PC-3 (cell line): ENCODE measurements at regions not wholly inside any gene's neighbourhood (a gene's known extent, or its start where the extent isn't known, plus 50 kb on each side); places are given as distances from the start of the nearest gene placed in this dataset.

ENCODE experiments used
- ATAC-seq: fragments of 200-7000 bp; cut with Tn5 transposase; 2 replicates; pipeline ENCODE4 v1.9.1; 2020; ENCODE audit warnings: mild to moderate bottlenecking, moderate library complexity
- BruUV-seq: library from RNA; stranded (reverse); fragments of 400-500 nt; replicated peaks from 2 replicates; lab custom pipeline; 2021; lab: Mats Ljungman, UMichigan
- CTCF ChIA-PET: fragments of 300-600 bp; sonication (Branson Sonifier 250); formaldehyde crosslinking; loops from one replicate; lab custom pipeline; 2022; ENCODE audit warnings: antibody characterized with exemption; lab: Charles Lee
- POLR2A ChIA-PET: fragments of 300-600 bp; sonication (Branson Sonifier 250); formaldehyde crosslinking; loops from one replicate; lab custom pipeline; 2022; ENCODE audit warnings: antibody characterized with exemption; ENCODE audit not compliant: unreplicated experiment; lab: Charles Lee
- DNase-seq: peaks from one replicate; pipeline ENCODE4 v3.0.0-alpha.2; 2015
- H2AFZ ChIP-seq: fragments of 300-600 bp; sonication (generic); 2 replicates; pipeline ENCODE4 v1.6.0; 2016; ENCODE audit warnings: antibody characterized with exemption, low read length
- H3F3A ChIP-seq: fragments of 300-600 bp; sonication (generic); one replicate; pipeline ENCODE4 v1.6.0; 2017; ENCODE audit warnings: antibody characterized with exemption, low read length, control low read depth, mild to moderate bottlenecking; ENCODE audit not compliant: unreplicated experiment
- H3K27ac ChIP-seq: fragments of 300-600 bp; sonication (generic); 2 replicates; pipeline ENCODE4 v1.5.1; 2016; ENCODE audit warnings: mild to moderate bottlenecking, low read length
- H3K27me3 ChIP-seq: fragments of 300-600 bp; sonication (generic); 2 replicates; pipeline ENCODE4 v1.6.1; 2016; ENCODE audit warnings: low read length, mixed read lengths
- H3K36me3 ChIP-seq: fragments of 300-600 bp; sonication (generic); 2 replicates; pipeline ENCODE4 v1.6.1; 2016; ENCODE audit warnings: low read depth, mixed run types, low read length, mixed read lengths
- H3K4me1 ChIP-seq: fragments of 300-600 bp; sonication (generic); 2 replicates; pipeline ENCODE4 v1.5.1; 2016; ENCODE audit warnings: low read length; ENCODE audit not compliant: insufficient read depth
- H3K4me2 ChIP-seq: fragments of 300-600 bp; sonication (generic); 2 replicates; pipeline ENCODE4 v1.6.0; 2016; ENCODE audit warnings: low read length
- H3K4me3 ChIP-seq: fragments of 300-600 bp; sonication (generic); 2 replicates; pipeline ENCODE4 v1.5.1; 2016; ENCODE audit warnings: mild to moderate bottlenecking, low read length, mixed read lengths
- H3K79me2 ChIP-seq: fragments of 300-600 bp; sonication (generic); 2 replicates; pipeline ENCODE4 v1.6.1; 2017; ENCODE audit warnings: low read length, mixed read lengths
- H3K9ac ChIP-seq: fragments of 300-600 bp; sonication (generic); 2 replicates; pipeline ENCODE4 v1.6.0; 2016; ENCODE audit warnings: mild to moderate bottlenecking, low read length
- H3K9me2 ChIP-seq: fragments of 300-600 bp; sonication (generic); replicated peaks from 2 replicates; pipeline ENCODE4 v1.6.1; 2016; ENCODE audit warnings: mixed run types, low read length, mixed read lengths
- H3K9me3 ChIP-seq: fragments of 300-600 bp; sonication (generic); 2 replicates; pipeline ENCODE4 v1.6.1; 2016; ENCODE audit warnings: low read length, mixed read lengths
- H4K20me1 ChIP-seq: fragments of 300-600 bp; sonication (generic); 2 replicates; pipeline ENCODE4 v1.6.1; 2016; ENCODE audit warnings: low read length, mixed read lengths
- CTCF ChIP-seq: fragments of 300-600 bp; sonication (generic); conservative IDR thresholded peaks from 2 replicates; pipeline ENCODE4 v1.5.1; 2017; ENCODE audit warnings: antibody characterized with exemption, low read depth, mild to moderate bottlenecking, low read length
- EZH2 ChIP-seq: fragments of 300-600 bp; sonication (generic); IDR thresholded peaks from one replicate; pipeline ENCODE4 v1.6.1; 2017; ENCODE audit warnings: antibody characterized with exemption, mild to moderate bottlenecking, low read length; ENCODE audit not compliant: unreplicated experiment
- EZH2phosphoT487 ChIP-seq: fragments of 300-600 bp; sonication (generic); IDR thresholded peaks from 2 replicates; pipeline ENCODE4 v1.6.1; 2018; ENCODE audit warnings: mild to moderate bottlenecking, antibody characterized with exemption, low read length, borderline replicate concordance
- intact Hi-C: fragments of 100-400 bp; cut with micrococcal nuclease; formaldehyde crosslinking; loops from 2 replicates; pipeline ENCODE4 v1.9.0; 2023

DNA sequence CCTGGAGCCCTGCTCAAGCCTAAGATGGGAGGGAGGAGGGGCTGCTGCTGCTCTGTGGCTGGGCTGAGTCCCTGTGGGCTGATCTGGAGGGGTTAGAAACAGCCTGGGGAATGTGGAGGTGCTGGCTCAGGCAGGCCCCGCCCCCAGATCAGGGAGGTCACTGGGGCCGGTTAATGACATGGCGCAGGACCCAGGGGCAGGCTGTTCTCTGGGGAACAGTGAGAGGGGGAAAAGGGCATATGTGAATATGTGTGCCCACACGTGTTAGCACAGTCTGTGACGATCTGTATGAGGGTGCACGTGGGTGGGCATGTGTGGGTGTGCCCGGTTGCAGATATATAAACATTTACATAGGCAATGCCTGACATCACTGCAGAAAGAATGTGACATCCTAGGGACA is 143.5 kb downstream of the MIAT start:
- Histone ChIP-seq H3F3A (no peaks in the 10 kb centered on the region), H3K27me3 (no peaks in the 10 kb centered on the region), H3K27ac (no peak overlapping the region), H3K36me3 (no peaks in the 10 kb centered on the region), H3K4me2 (no peak overlapping the region), H3K9me2 (no peaks in the 10 kb centered on the region), H3K79me2 (no peaks in the 10 kb centered on the region), H3K9me3 (no peaks in the 10 kb centered on the region), H3K9ac (no peak overlapping the region), H2AFZ (no peak overlapping the region), H4K20me1 (no peaks in the 10 kb centered on the region), H3K4me1 (no peaks in the 10 kb centered on the region), H3K4me3 (no peak overlapping the region)
- TF ChIP-seq CTCF (no peak), EZH2 (no peak)
- ATAC-seq: no peak
- ChIA-PET POLR2A (no interaction called here), CTCF (no interaction called here)
- intact Hi-C loops: no loop called here
- no TSS peak for BruUV-seq
- no peak for DNase-seq

GRCh38 chr22:26801449-26801848 is 144.1 kb downstream of the MIAT start:
- Histone ChIP-seq H3K9me2 (no peaks in the 10 kb centered on the region), H2AFZ (no peak overlapping the region), H3K9me3 (no peaks in the 10 kb centered on the region), H3K27ac (no peak overlapping the region), H3K27me3 (no peaks in the 10 kb centered on the region), H4K20me1 (no peaks in the 10 kb centered on the region), H3K4me2 (no peak overlapping the region), H3K79me2 (no peaks in the 10 kb centered on the region), H3K4me3 (no peak overlapping the region), H3K9ac (no peak overlapping the region), H3K36me3 (no peaks in the 10 kb centered on the region), H3F3A (no peaks in the 10 kb centered on the region), H3K4me1 (no peaks in the 10 kb centered on the region)
- ATAC-seq (no peak), DNase-seq (no peak)
- no TSS peak for BruUV-seq
- intact Hi-C loops: no loop called here
- ChIA-PET CTCF (no interaction called here), POLR2A (no interaction called here)
- TF ChIP-seq EZH2phosphoT487 (no peak), CTCF (no peak), EZH2 (no peak)

DNA sequence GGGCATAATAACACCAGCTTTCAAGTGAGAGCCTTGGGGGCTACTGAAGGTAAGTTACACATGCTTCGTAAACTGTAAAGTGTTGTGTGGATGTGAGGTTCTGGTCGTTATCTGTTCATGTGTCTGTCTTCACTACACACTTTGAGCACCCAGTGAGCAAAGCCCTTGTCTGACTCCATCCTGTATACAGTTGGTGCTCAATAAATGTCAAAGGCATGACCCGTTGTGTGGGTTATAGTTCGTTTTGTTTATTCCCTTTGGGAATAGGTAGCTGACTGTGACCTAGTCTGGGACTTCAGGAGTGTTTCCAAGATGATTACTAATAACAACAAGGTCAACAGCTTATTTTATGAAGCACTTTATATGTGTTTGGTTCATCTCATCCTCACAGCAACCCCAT is 146.9 kb downstream of the MIAT start:
- H3K36me3 ChIP-seq: no peaks in the 10 kb centered on the region
- H3K27ac ChIP-seq: no peak overlapping the region
- no peak overlapping the region for H3K4me3 ChIP-seq
- H3K79me2 ChIP-seq: no peaks in the 10 kb centered on the region
- no peaks in the 10 kb centered on the region for H3K9me3 ChIP-seq
- intact Hi-C loops: no loop called here
- H3K4me1 ChIP-seq: no peaks in the 10 kb centered on the region
- H3F3A ChIP-seq: no peaks in the 10 kb centered on the region
- 0 out of 2 replicates have a peak, but pooled peaks cover 4% of the 10 kb centered on the region for H3K27me3 ChIP-seq
- no peak overlapping the region for H3K9ac ChIP-seq
- ChIA-PET CTCF (no interaction called here), POLR2A (no interaction called here)
- H4K20me1 ChIP-seq: no peaks in the 10 kb centered on the region
- no peak overlapping the region for H3K4me2 ChIP-seq
- H2AFZ ChIP-seq: no peak overlapping the region
- BruUV-seq: no TSS peak
- TF ChIP-seq EZH2phosphoT487 (no peak), CTCF (no peak), EZH2 (no peak)
- no peak for ATAC-seq
- H3K9me2 ChIP-seq: no peaks in the 10 kb centered on the region
- no peak for DNase-seq
